H1 (cell line): ENCODE measurements at regions not wholly inside any gene's neighbourhood (a gene's known extent, or its start where the extent isn't known, plus 50 kb on each side); places are given as distances from the start of the nearest gene placed in this dataset.

Experiments
- YY1 ChIP-seq: IDR thresholded peaks from 2 replicates; pipeline ENCODE4 v1.6.1; 2011; ENCODE audit warnings: low read depth, mild to moderate bottlenecking, low read length
- TF ChIP-seq, protein P1 (sequence below), 3 experiments: IDR thresholded peaks; 1 replicate in 2 of 3; 2 replicates in 1 of 3; pipeline versions ENCODE4 v1.5.1 to v1.6.1; 2011; ENCODE audit warnings: low read length in 3 of 3, mild to moderate bottlenecking in 3 of 3, inconsistent platforms in 2 of 3, low read depth in 1 of 3, moderate library complexity in 1 of 3; ENCODE audit not compliant: insufficient read depth in 1 of 3; ENCODE audit errors: control extremely low read depth in 1 of 3

DNA sequence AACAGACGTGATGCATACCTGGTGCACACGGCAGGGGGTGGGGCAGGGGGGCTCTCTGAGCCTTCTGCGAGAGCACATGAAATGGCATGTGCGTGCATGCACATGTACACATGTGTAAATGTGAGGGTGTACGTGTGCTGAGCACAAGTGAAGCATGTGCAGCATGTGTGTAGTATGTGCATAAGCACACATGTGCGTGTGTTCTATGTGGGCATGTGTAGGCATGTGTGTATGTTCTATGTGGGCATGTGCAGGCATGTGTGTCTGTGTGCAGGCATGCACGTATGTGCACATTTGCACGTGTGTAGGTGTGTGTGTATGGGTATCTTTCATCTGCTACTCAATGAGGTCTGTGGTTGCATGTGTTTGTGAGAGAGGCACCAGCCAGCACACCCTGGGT lies 371.2 kb downstream of the CTTN start:
- TF ChIP-seq, protein P1, sequence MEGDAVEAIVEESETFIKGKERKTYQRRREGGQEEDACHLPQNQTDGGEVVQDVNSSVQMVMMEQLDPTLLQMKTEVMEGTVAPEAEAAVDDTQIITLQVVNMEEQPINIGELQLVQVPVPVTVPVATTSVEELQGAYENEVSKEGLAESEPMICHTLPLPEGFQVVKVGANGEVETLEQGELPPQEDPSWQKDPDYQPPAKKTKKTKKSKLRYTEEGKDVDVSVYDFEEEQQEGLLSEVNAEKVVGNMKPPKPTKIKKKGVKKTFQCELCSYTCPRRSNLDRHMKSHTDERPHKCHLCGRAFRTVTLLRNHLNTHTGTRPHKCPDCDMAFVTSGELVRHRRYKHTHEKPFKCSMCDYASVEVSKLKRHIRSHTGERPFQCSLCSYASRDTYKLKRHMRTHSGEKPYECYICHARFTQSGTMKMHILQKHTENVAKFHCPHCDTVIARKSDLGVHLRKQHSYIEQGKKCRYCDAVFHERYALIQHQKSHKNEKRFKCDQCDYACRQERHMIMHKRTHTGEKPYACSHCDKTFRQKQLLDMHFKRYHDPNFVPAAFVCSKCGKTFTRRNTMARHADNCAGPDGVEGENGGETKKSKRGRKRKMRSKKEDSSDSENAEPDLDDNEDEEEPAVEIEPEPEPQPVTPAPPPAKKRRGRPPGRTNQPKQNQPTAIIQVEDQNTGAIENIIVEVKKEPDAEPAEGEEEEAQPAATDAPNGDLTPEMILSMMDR (IDR thresholded peaks at IDR 0.05; ENCODE audit: control extremely low read depth in 1 of 3, insufficient read depth in 1 of 3, low read depth in 1 of 3, low read length in 3 of 3) = no peak
- TF ChIP-seq YY1 = no peak
